Muscle of arm (tissue), 1 donor: ENCODE measurements at regions not wholly inside any gene's neighbourhood (a gene's known extent, or its start where the extent isn't known, plus 50 kb on each side); places are given as distances from the start of the nearest gene placed in this dataset.

Experiments
- DNase-seq: peaks from one replicate; pipeline ENCODE4 v3.0.0-alpha.2; 2013

- peak; percentile 58 for DNase-seq
Observed at GRCh38 chr21:39124681-39125251, 58.5 kb downstream of the PSMG1 start.

GRCh38 chr21:39123375-39123774 is 59.9 kb downstream of the PSMG1 start:
- no peak for DNase-seq

- no peak for DNase-seq
Observed at GRCh38 chr21:39121600-39122355, 61.5 kb downstream of the PSMG1 start.

- no peak for DNase-seq
Observed at GRCh38 chr21:39120876-39121599, 62.2 kb downstream of the PSMG1 start.

GRCh38 chr21:39119891-39120290 is 63.4 kb downstream of the PSMG1 start:
- DNase-seq: no peak

- DNase-seq: no peak
Observed at GRCh38 chr21:39118604-39119215, 64.5 kb downstream of the PSMG1 start.

- DNase-seq: no peak
Observed at GRCh38 chr21:39118061-39118460, 65.2 kb downstream of the PSMG1 start.

GRCh38 chr21:39117440-39117970 is 65.7 kb downstream of the PSMG1 start:
- DNase-seq: no peak

GRCh38 chr21:39116761-39117439 is 66.4 kb downstream of the PSMG1 start:
- DNase-seq: no peak

- DNase-seq: no peak
Observed at GRCh38 chr21:39115576-39116235, 67.5 kb downstream of the PSMG1 start.

- DNase-seq: no peak
Observed at GRCh38 chr21:39114871-39115575, 68.2 kb downstream of the PSMG1 start.

GRCh38 chr21:39111931-39112550 is 71.2 kb downstream of the PSMG1 start:
- peak; percentile 65 for DNase-seq

GRCh38 chr21:39110431-39110830 is 72.8 kb downstream of the PSMG1 start:
- DNase-seq: no peak

- no peak for DNase-seq
Observed at GRCh38 chr21:39109596-39110210, 73.5 kb downstream of the PSMG1 start.

GRCh38 chr21:39109163-39109530 is 74.1 kb downstream of the PSMG1 start:
- no peak for DNase-seq

- no peak for DNase-seq
Observed at GRCh38 chr21:39108291-39109162, 74.7 kb downstream of the PSMG1 start.

- no peak for DNase-seq
Observed at GRCh38 chr21:39107739-39108138, 75.5 kb downstream of the PSMG1 start.

GRCh38 chr21:39106881-39107462 is 76.3 kb downstream of the PSMG1 start:
- DNase-seq: no peak
